PC-9 (cell line): ENCODE measurements at regions not wholly inside any gene's neighbourhood (a gene's known extent, or its start where the extent isn't known, plus 50 kb on each side); places are given as distances from the start of the nearest gene placed in this dataset.

Source experiments
- BruUV-seq: library from RNA; stranded (reverse); fragments of 400-500 nt; replicated peaks from 2 replicates; lab custom pipeline; 2021; lab: Mats Ljungman, UMichigan
- CTCF ChIA-PET: fragments of 300-600 bp; sonication (Branson Sonifier 250); formaldehyde crosslinking; loops from one replicate; lab custom pipeline; 2022; ENCODE audit warnings: antibody characterized with exemption; lab: Charles Lee
- POLR2A ChIA-PET: fragments of 300-600 bp; sonication (Branson Sonifier 250); formaldehyde crosslinking; loops from one replicate; lab custom pipeline; 2022; ENCODE audit warnings: antibody characterized with exemption; ENCODE audit not compliant: unreplicated experiment; lab: Charles Lee
- DNase-seq, 2 experiments: peaks; one replicate each; pipeline versions ENCODE4 v3.0.0 to v3.0.0-alpha.2; 2015 to 2022; ENCODE audit warnings: mixed read lengths in 1 of 2
- H2AFZ ChIP-seq: fragments of 200-600 bp; sonication (generic); 2 replicates; pipeline ENCODE4 v1.8.1; 2017; ENCODE audit warnings: antibody characterized with exemption
- H3F3A ChIP-seq: fragments of 200-600 bp; sonication (generic); 2 replicates; pipeline ENCODE4 v1.8.1; 2017; ENCODE audit warnings: antibody characterized with exemption, mild to moderate bottlenecking, low read depth; ENCODE audit not compliant: insufficient read depth
- H3K27ac ChIP-seq: fragments of 200-600 bp; sonication (generic); 2 replicates; pipeline ENCODE4 v1.6.1; 2016; ENCODE audit warnings: mixed run types
- H3K27me3 ChIP-seq: fragments of 200-600 bp; sonication (generic); 2 replicates; pipeline ENCODE4 v1.6.1; 2016; ENCODE audit warnings: low read depth, mixed run types; ENCODE audit not compliant: insufficient read depth
- H3K36me3 ChIP-seq: fragments of 200-600 bp; sonication (generic); 2 replicates; pipeline ENCODE4 v1.6.1; 2016; ENCODE audit warnings: low read depth, mixed run types
- H3K4me1 ChIP-seq: fragments of 200-600 bp; sonication (generic); replicated peaks from 2 replicates; pipeline ENCODE4 v1.6.1; 2016; ENCODE audit warnings: mixed run types; ENCODE audit not compliant: insufficient read depth
- H3K4me2 ChIP-seq: fragments of 200-600 bp; sonication (generic); 2 replicates; pipeline ENCODE4 v1.6.1; 2017; ENCODE audit warnings: mixed run types
- H3K4me3 ChIP-seq: fragments of 200-600 bp; sonication (generic); 2 replicates; pipeline ENCODE4 v1.6.1; 2016; ENCODE audit warnings: mixed run types
- H3K79me2 ChIP-seq: fragments of 200-600 bp; sonication (generic); 2 replicates; pipeline ENCODE4 v1.6.1; 2017; ENCODE audit warnings: low read depth, mixed run types
- H3K9me2 ChIP-seq: fragments of 200-600 bp; sonication (generic); 2 replicates; pipeline ENCODE4 v1.8.1; 2017; ENCODE audit warnings: mild to moderate bottlenecking; ENCODE audit not compliant: insufficient read depth
- H3K9me3 ChIP-seq: fragments of 200-600 bp; sonication (generic); 2 replicates; pipeline ENCODE4 v1.8.1; 2016; ENCODE audit warnings: low read depth; ENCODE audit not compliant: insufficient read depth
- H4K20me1 ChIP-seq: fragments of 200-600 bp; sonication (generic); 2 replicates; pipeline ENCODE4 v1.8.1; 2017; ENCODE audit not compliant: insufficient read depth
- EZH2 ChIP-seq: fragments of 200-600 bp; sonication (generic); IDR thresholded peaks from 2 replicates; pipeline ENCODE4 v1.8.0; 2017; ENCODE audit warnings: antibody characterized with exemption, low read depth
- intact Hi-C: fragments of 100-400 bp; cut with micrococcal nuclease; formaldehyde crosslinking; loops from one replicate; pipeline ENCODE4 v1.10.0; 2022; ENCODE audit not compliant: unreplicated experiment
- TF ChIP-seq, protein P1 (sequence below): fragments of 200-600 bp; sonication (generic); conservative IDR thresholded peaks from 2 replicates; pipeline ENCODE4 v1.6.1; 2017; ENCODE audit warnings: mixed run types, antibody characterized with exemption, mild to moderate bottlenecking, moderate library complexity

DNA sequence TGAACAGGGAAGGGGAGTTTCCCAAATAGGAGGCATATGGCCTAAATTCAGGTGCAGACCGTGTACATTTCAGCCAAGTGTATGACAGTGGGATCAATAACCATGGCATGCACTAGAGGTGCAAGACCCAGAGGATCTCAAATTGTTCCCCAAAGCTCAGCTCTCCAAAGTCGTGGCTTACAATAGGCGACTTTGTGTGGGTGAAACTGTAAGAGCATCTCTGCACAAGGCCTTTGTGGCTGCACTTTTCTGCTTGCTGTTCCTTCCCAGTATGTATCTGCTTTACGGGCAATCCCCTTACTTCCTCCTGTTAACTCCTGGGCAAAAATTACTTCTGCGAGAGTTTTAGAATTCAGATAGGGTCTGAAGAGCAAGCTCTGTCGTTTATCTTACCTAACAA, 518.3 kb upstream of the ZFP42 start:
- no peak for DNase-seq
- TF ChIP-seq EZH2: no peak
- TF ChIP-seq, protein P1, sequence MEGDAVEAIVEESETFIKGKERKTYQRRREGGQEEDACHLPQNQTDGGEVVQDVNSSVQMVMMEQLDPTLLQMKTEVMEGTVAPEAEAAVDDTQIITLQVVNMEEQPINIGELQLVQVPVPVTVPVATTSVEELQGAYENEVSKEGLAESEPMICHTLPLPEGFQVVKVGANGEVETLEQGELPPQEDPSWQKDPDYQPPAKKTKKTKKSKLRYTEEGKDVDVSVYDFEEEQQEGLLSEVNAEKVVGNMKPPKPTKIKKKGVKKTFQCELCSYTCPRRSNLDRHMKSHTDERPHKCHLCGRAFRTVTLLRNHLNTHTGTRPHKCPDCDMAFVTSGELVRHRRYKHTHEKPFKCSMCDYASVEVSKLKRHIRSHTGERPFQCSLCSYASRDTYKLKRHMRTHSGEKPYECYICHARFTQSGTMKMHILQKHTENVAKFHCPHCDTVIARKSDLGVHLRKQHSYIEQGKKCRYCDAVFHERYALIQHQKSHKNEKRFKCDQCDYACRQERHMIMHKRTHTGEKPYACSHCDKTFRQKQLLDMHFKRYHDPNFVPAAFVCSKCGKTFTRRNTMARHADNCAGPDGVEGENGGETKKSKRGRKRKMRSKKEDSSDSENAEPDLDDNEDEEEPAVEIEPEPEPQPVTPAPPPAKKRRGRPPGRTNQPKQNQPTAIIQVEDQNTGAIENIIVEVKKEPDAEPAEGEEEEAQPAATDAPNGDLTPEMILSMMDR: no peak
- no peaks in the 10 kb centered on the region for H4K20me1 ChIP-seq
- H3K27ac ChIP-seq: no peak overlapping the region
- ChIA-PET CTCF (interaction anchor here (0.6 kb wide), 1 partner anchor 130 kb away, joined by 8 read pairs; no protein-coding TSS in a partner anchor), POLR2A (interaction anchor here (0.7 kb wide), 1 partner anchor 250 kb away, joined by 3 read pairs; no protein-coding TSS in a partner anchor)
- H3K4me3 ChIP-seq: no peak overlapping the region
- H3K79me2 ChIP-seq: no peaks in the 10 kb centered on the region
- no peaks in the 10 kb centered on the region for H3K36me3 ChIP-seq
- H3K27me3 ChIP-seq: no peaks in the 10 kb centered on the region
- intact Hi-C loops: no loop called here
- no peak overlapping the region for H3K4me2 ChIP-seq
- H3K9me3 ChIP-seq: no peaks in the 10 kb centered on the region
- H3F3A ChIP-seq: no peaks in the 10 kb centered on the region
- H3K9me2 ChIP-seq: no peaks in the 10 kb centered on the region
- no peaks in the 10 kb centered on the region for H3K4me1 ChIP-seq
- no TSS peak for BruUV-seq
- no peak overlapping the region for H2AFZ ChIP-seq

DNA sequence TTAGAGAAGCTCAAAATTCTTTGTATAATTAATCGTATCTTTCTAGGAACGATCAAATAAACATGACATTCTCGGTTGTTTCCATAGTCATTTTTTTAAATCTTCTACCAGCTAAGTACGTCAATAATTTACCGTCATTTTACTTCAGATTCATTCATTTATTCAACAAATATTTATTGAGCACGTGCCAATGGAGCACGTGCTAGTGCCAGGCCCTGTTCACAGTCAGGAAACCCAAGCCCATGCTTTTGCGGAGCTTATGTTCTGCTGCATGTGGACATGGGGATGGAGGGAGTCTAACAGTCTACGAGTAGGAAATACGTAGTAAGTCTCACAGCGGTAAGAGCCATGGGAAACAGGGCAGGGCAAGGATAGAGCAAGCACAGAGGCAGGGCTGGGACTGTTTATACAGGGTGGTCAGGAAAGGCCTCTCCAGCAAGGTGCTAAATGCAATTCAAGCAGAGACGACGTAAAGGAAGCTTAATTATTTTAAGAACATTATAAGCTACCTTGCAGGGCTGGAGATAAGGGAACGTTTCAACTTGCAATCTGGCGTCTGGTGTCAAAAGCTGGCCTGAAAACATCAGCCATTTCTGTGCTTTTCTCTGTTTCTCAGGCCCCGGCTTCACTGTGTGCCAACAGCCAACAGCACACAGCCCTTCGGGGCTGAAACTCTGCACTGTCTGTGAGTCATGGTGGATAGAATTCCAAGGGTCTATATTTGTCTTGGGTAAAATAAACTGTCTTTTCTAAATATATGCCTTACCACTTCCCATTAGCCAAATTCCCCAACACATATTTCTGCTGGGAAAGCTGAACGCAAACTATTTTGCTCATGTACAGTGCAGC, 517.1 kb upstream of the ZFP42 start:
- Histone ChIP-seq H3K27me3 (no peaks in the 10 kb centered on the region), H3K79me2 (no peaks in the 10 kb centered on the region), H4K20me1 (no peaks in the 10 kb centered on the region), H3K9me3 (no peaks in the 10 kb centered on the region), H3K4me3 (no peak overlapping the region), H3K9me2 (no peaks in the 10 kb centered on the region), H2AFZ (no peak overlapping the region), H3K27ac (no peak overlapping the region), H3K4me2 (no peak overlapping the region), H3K36me3 (no peaks in the 10 kb centered on the region), H3F3A (no peaks in the 10 kb centered on the region), H3K4me1 (no peaks in the 10 kb centered on the region)
- intact Hi-C loops: no loop called here
- ChIA-PET POLR2A (no interaction called here), CTCF (no interaction called here)
- BruUV-seq: no TSS peak
- no peak for DNase-seq
- TF ChIP-seq, protein P1: no peak
- no peak for TF ChIP-seq EZH2

DNA sequence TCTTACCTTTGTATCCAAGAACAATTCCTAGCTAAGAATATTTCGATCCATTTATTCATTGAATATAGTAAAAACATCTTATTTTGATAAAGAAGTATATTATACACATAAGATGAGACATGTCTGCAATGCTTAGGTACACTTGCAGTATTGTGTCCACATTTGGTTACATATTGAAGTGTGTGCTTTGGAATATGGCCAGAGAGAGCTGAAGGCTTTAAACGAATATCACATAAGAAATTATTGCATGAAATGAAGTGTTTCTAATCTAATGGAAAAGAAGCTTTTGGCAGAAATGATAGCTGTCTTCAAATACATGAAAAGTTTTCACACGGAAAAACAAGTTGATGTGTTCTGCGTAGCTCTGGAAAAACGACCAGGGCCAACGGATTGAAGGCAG, 516.1 kb upstream of the ZFP42 start:
- POLR2A ChIA-PET: no interaction called here
- Histone ChIP-seq H3K4me1 (no peaks in the 10 kb centered on the region), H3K36me3 (no peaks in the 10 kb centered on the region), H2AFZ (no peak overlapping the region), H3K27ac (no peak overlapping the region), H3K9me2 (no peaks in the 10 kb centered on the region), H3K79me2 (no peaks in the 10 kb centered on the region), H3K9me3 (no peaks in the 10 kb centered on the region), H4K20me1 (no peaks in the 10 kb centered on the region), H3K4me3 (no peak overlapping the region), H3K27me3 (no peaks in the 10 kb centered on the region), H3K4me2 (no peak overlapping the region), H3F3A (no peaks in the 10 kb centered on the region)
- TF ChIP-seq, protein P1: no peak
- no peak for TF ChIP-seq EZH2
- intact Hi-C loops: no loop called here
- no TSS peak for BruUV-seq
- CTCF ChIA-PET: no interaction called here
- no peak for DNase-seq
